SU-DHL-6 (cell line): ENCODE measurements at regions not wholly inside any gene's neighbourhood (a gene's known extent, or its start where the extent isn't known, plus 50 kb on each side); places are given as distances from the start of the nearest gene placed in this dataset.

ENCODE experiments used
- H2AFZ ChIP-seq: fragments of 200-600 bp; sonication (generic); 2 replicates; pipeline ENCODE4 v1.6.1; 2014; ENCODE audit warnings: low read depth, mild to moderate bottlenecking, moderate library complexity, mixed read lengths, antibody characterized with exemption, low read length; ENCODE audit not compliant: severe bottlenecking
- H3F3A ChIP-seq: fragments of 200-600 bp; shearing (Covaris generic); 2 replicates; pipeline ENCODE4 v1.6.0; 2016; ENCODE audit warnings: antibody characterized with exemption, mild to moderate bottlenecking; ENCODE audit not compliant: insufficient read depth
- H3K27ac ChIP-seq: fragments of 200-600 bp; sonication (generic); 2 replicates; pipeline ENCODE4 v1.5.1; 2016; ENCODE audit warnings: low read depth, mild to moderate bottlenecking, low read length, moderate library complexity, mixed read lengths
- H3K27me3 ChIP-seq: fragments of 200-600 bp; sonication (generic), shearing (Covaris generic); 2 replicates; pipeline ENCODE4 v1.6.0; 2014; ENCODE audit warnings: mild to moderate bottlenecking, low read length
- H3K36me3 ChIP-seq: fragments of 200-600 bp; sonication (generic); 2 replicates; pipeline ENCODE4 v1.6.1; 2014; ENCODE audit warnings: mild to moderate bottlenecking, low read length, mixed read lengths
- H3K4me2 ChIP-seq: fragments of 300-600, 200-600 bp; shearing (Covaris generic), sonication (generic); 2 replicates; pipeline ENCODE4 v1.6.0; 2014; ENCODE audit warnings: low read length, low read depth, mild to moderate bottlenecking; ENCODE audit not compliant: poor library complexity, severe bottlenecking
- H3K4me3 ChIP-seq: fragments of 200-600 bp; sonication (generic); 2 replicates; pipeline ENCODE4 v1.5.1; 2014; ENCODE audit warnings: antibody characterized with exemption, low read length, mild to moderate bottlenecking, mixed read lengths; ENCODE audit not compliant: insufficient read depth, poor library complexity, severe bottlenecking
- H3K79me2 ChIP-seq: fragments of 200-600 bp; sonication (generic); 2 replicates; pipeline ENCODE4 v1.6.1; 2014; ENCODE audit warnings: mild to moderate bottlenecking, low read length, moderate library complexity; ENCODE audit not compliant: insufficient read depth
- H3K9ac ChIP-seq: fragments of 200-600 bp; sonication (generic); 2 replicates; pipeline ENCODE4 v1.7.0; 2014; ENCODE audit warnings: mild to moderate bottlenecking, low read length
- H3K9me2 ChIP-seq: fragments of 200-600 bp; sonication (generic); replicated peaks from 2 replicates; pipeline ENCODE4 v1.6.1; 2014; ENCODE audit warnings: low read length; ENCODE audit not compliant: insufficient read depth
- H3K9me3 ChIP-seq: fragments of 200-600 bp; sonication (generic); 2 replicates; pipeline ENCODE4 v1.6.1; 2014; ENCODE audit warnings: low read length, mixed read lengths; ENCODE audit not compliant: insufficient read depth
- H4K20me1 ChIP-seq: fragments of 200-600 bp; sonication (generic); 2 replicates; pipeline ENCODE4 v1.6.1; 2014; ENCODE audit warnings: low read depth, mild to moderate bottlenecking, antibody characterized with exemption, low read length, moderate library complexity, mixed read lengths
- CTCF ChIP-seq: fragments of 200-600 bp; sonication (generic); IDR thresholded peaks from one replicate; pipeline ENCODE4 v1.5.1; 2017; ENCODE audit warnings: antibody characterized with exemption, mild to moderate bottlenecking, low read length, moderate library complexity; ENCODE audit not compliant: insufficient read depth, poor library complexity, severe bottlenecking
- EZH2phosphoT487 ChIP-seq: fragments of 200-600 bp; sonication (generic), shearing (Covaris generic); conservative IDR thresholded peaks from 2 replicates; pipeline ENCODE4 v1.6.1; 2018; ENCODE audit warnings: mild to moderate bottlenecking, antibody characterized with exemption, low read length, moderate library complexity, mixed read lengths

DNA sequence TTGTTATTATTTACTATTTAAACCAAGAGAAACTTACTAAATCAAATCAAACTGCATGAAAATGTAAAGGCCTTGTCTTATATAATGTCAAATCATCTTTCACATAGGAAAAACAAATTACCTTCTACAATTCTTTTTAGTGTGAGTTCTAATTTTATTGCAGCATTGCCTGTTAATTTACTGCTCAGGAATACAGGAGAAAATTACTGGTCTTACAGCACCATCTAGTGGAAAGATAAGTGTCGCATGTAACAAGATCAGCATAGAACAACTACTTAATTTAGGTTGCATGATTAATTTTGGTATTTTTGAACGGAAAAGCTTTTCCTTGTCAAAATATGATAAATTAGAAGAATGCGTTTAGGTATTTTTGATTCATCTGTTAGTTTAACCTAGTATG is 502.7 kb downstream of the UQCRFS1 start:
- H3K27me3 ChIP-seq: no peaks in the 10 kb centered on the region
- H3K9me3 ChIP-seq: no peaks in the 10 kb centered on the region
- H3F3A ChIP-seq: no peaks in the 10 kb centered on the region
- H3K79me2 ChIP-seq: no peaks in the 10 kb centered on the region
- H4K20me1 ChIP-seq: no peaks in the 10 kb centered on the region
- H3K27ac ChIP-seq: no peak overlapping the region
- no peak overlapping the region for H2AFZ ChIP-seq
- TF ChIP-seq CTCF (peak; percentile 61), EZH2phosphoT487 (no peak)
- H3K4me2 ChIP-seq: no peak overlapping the region
- no peak overlapping the region for H3K9ac ChIP-seq
- no peaks in the 10 kb centered on the region for H3K9me2 ChIP-seq
- H3K4me3 ChIP-seq: no peak overlapping the region
- H3K36me3 ChIP-seq: no peaks in the 10 kb centered on the region

GRCh38 chr19:28706693-28707092 is 506.3 kb downstream of the UQCRFS1 start:
- no peaks in the 10 kb centered on the region for H3K9me3 ChIP-seq
- H3K36me3 ChIP-seq: no peaks in the 10 kb centered on the region
- no peaks in the 10 kb centered on the region for H3K9me2 ChIP-seq
- no peak overlapping the region for H3K4me3 ChIP-seq
- H3K4me2 ChIP-seq: no peak overlapping the region
- H4K20me1 ChIP-seq: no peaks in the 10 kb centered on the region
- H3K79me2 ChIP-seq: no peaks in the 10 kb centered on the region
- no peak overlapping the region for H3K9ac ChIP-seq
- no peak overlapping the region for H2AFZ ChIP-seq
- no peaks in the 10 kb centered on the region for H3F3A ChIP-seq
- no peak for TF ChIP-seq EZH2phosphoT487
- TF ChIP-seq CTCF: no peak
- H3K27me3 ChIP-seq: no peaks in the 10 kb centered on the region
- H3K27ac ChIP-seq: no peak overlapping the region

- Histone ChIP-seq H3F3A (no peaks in the 10 kb centered on the region), H3K4me2 (no peak overlapping the region), H3K36me3 (no peaks in the 10 kb centered on the region), H3K79me2 (no peaks in the 10 kb centered on the region), H3K4me3 (no peak overlapping the region), H3K9me2 (no peaks in the 10 kb centered on the region), H4K20me1 (no peaks in the 10 kb centered on the region), H3K27ac (no peak overlapping the region), H2AFZ (no peak overlapping the region), H3K9me3 (no peaks in the 10 kb centered on the region), H3K9ac (no peak overlapping the region), H3K27me3 (no peaks in the 10 kb centered on the region)
- TF ChIP-seq EZH2phosphoT487 (no peak), CTCF (no peak)
Measured at GRCh38 chr19:28705008-28705407, 507.9 kb downstream of the UQCRFS1 start.
